ENCODE measurements at regions not wholly inside any gene's neighbourhood (a gene's known extent, or its start where the extent isn't known, plus 50 kb on each side); places are given as distances from the start of the nearest gene placed in this dataset.
A peak's percentile ranks its signal among the peaks of the same experiment; 100 is the strongest.
"Not testable (repeated sequence)": the region's sequence is repeated elsewhere in the genome, so short reads cannot be mapped to it uniquely, and the experiment has no call there.

DNA sequence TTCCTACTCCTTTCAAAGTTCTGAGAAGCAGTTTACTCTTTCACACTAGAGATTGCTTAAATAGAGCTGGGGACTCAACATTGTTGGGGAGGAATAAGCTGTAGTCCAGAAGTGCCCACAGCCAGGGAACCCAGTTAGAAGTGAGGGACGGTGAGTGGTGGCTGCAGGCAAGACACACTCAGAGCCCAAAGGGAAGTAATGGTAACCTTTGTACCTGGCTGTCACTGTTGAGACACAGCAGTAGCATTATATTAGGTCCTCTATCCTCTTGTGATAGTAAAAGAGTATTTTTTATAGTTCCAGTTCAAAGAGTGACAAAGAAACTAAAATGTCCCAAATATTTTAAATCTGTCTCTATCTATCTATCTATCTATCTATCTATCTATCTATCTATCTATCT lies 263.3 kb downstream of the TTC6 start:
- DNase-seq (ENCODE audit: low spot score in 2 of 2) (no peak), ATAC-seq (ENCODE audit: low read depth) (no peak)
- H3K27me3 Mint-ChIP-seq = no peaks in the 10 kb centered on the region
- no peaks in the 10 kb centered on the region for H3K4me1 Mint-ChIP-seq
- no peak overlapping the region for H3K4me3 Mint-ChIP-seq
- H3K27ac Mint-ChIP-seq = no peak overlapping the region
- H3K9me3 Mint-ChIP-seq = peaks cover 3% of the 10 kb centered on the region
- H3K36me3 Mint-ChIP-seq = no peaks in the 10 kb centered on the region

GRCh38 chr14:37859177-37859576 lies 263.7 kb downstream of the TTC6 start:
- Mint-ChIP-seq H3K36me3 (no peaks in the 10 kb centered on the region), H3K4me3 (no peak overlapping the region), H3K27me3 (no peaks in the 10 kb centered on the region), H3K9me3 (peaks cover 3% of the 10 kb centered on the region), H3K4me1 (no peaks in the 10 kb centered on the region), H3K27ac (no peak overlapping the region)
- no peak for DNase-seq (ENCODE audit: low spot score in 2 of 2)
- no peak for ATAC-seq (ENCODE audit: low read depth)

DNA sequence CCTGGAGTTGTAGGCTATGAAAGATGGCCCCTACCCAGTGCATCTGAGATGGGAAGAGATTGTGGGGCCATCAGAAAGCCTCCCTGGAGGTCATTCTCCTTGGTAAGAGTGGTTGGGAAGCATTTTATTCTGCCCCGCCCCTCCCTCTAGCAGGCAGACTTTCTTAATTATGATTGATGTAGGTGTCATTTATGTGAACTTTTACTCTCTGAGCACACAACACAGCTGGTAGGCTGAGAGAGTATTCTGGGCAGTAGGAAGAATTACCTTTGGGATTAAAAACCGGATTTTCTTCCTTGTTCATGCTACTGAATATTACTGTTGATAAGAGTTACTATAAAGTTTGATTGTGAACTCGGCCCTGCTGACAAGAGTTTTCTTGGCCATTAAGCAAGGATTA lies 266.8 kb downstream of the TTC6 start:
- DNase-seq (ENCODE audit: low spot score in 2 of 2) = no peak
- ATAC-seq (ENCODE audit: low read depth) = no peak
- no peaks in the 10 kb centered on the region for H3K4me1 Mint-ChIP-seq
- H3K27me3 Mint-ChIP-seq = no peaks in the 10 kb centered on the region
- H3K27ac Mint-ChIP-seq = no peak overlapping the region
- no peak overlapping the region for H3K4me3 Mint-ChIP-seq
- H3K9me3 Mint-ChIP-seq = peaks cover 3% of the 10 kb centered on the region
- no peaks in the 10 kb centered on the region for H3K36me3 Mint-ChIP-seq

- DNase-seq (ENCODE audit: low spot score in 2 of 2) = no peak
- H3K4me3 Mint-ChIP-seq = no peak overlapping the region
- no peak overlapping the region for H3K27ac Mint-ChIP-seq
- ATAC-seq (ENCODE audit: low read depth) = no peak
- peaks cover 4% of the 10 kb centered on the region for H3K9me3 Mint-ChIP-seq
- no peaks in the 10 kb centered on the region for H3K27me3 Mint-ChIP-seq
- no peaks in the 10 kb centered on the region for H3K36me3 Mint-ChIP-seq
- H3K4me1 Mint-ChIP-seq = no peaks in the 10 kb centered on the region
Observed at GRCh38 chr14:37864128-37864527, 268.7 kb downstream of the TTC6 start.

DNA sequence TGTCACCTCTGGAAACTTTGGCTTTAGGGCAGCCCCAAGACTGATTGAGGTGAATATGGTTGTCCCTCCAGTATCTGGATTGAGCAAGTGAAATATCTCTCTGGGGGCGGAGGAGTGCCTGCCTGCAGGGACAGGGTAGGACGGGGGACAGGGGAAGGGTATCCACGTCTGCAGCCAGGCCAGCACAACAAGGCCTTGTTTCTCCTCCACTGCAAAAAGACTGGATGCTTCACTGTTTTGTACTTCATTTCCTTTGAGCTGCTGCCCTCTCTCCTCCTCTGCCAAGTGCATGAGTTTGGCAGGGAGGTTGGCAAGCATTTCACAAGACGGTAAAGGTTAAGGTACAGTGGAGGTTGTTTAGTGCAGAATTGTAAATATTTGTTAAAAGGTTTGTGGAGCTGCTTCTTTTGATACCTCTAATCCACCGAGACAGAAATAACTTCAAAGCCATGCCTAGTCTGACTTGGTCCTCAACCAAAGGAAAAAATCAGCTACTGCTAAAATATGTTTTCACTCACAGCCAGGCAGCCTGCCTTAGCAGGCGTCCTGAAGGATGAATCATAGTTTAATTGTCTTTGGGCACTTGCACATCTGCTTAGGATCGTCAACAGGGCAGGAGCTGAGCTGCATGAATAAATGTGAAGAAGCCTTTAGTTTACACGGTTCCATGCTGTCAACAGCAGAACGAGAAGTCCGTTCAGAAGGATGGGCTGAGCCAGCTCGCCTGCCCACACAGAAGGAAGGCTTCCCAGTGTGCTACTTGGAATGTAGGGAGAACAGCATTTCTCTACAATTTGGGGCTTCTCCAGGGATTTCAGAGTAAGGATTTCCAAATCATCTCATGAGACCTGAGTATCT lies 269.7 kb downstream of the TTC6 start:
- no peak overlapping the region for H3K4me3 Mint-ChIP-seq
- H3K27ac Mint-ChIP-seq = no peak overlapping the region
- H3K27me3 Mint-ChIP-seq = no peaks in the 10 kb centered on the region
- no peak for DNase-seq (ENCODE audit: low spot score in 2 of 2)
- peaks cover 4% of the 10 kb centered on the region for H3K9me3 Mint-ChIP-seq
- H3K36me3 Mint-ChIP-seq = no peaks in the 10 kb centered on the region
- ATAC-seq (ENCODE audit: low read depth) = no peak
- no peaks in the 10 kb centered on the region for H3K4me1 Mint-ChIP-seq

- Mint-ChIP-seq H3K27ac (no peak overlapping the region), H3K36me3 (no peaks in the 10 kb centered on the region), H3K9me3 (peaks cover 2% of the 10 kb centered on the region), H3K4me1 (no peaks in the 10 kb centered on the region), H3K27me3 (no peaks in the 10 kb centered on the region), H3K4me3 (no peak overlapping the region)
- ATAC-seq (ENCODE audit: low read depth) = no peak
- DNase-seq (ENCODE audit: low spot score in 2 of 2) = no peak
Observed at GRCh38 chr14:37865719-37866549, 270.5 kb downstream of the TTC6 start.

DNA sequence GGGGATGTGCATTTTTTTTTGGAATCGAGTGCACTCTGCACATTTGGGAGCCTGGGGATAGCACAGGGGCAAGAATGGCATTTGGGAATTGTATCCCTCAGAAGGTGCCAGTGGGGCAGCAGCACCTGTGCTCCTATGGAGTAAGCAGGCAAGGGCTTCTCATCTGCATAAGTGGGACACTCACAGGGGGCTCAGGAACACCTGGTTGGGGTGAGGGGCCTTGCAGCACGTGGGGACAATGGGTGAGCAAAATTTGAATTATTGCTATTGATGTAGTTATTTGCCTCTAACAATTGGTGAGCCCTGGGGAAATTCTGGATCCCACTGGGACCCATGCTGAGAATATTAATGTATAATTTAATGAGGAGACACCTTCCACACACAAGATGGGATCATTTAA lies 274.2 kb downstream of the TTC6 start:
- H3K36me3 Mint-ChIP-seq = no peaks in the 10 kb centered on the region
- no peak for DNase-seq (ENCODE audit: low spot score in 2 of 2)
- H3K4me1 Mint-ChIP-seq = no peaks in the 10 kb centered on the region
- ATAC-seq (ENCODE audit: low read depth) = no peak
- peaks cover 2% of the 10 kb centered on the region for H3K9me3 Mint-ChIP-seq
- H3K27ac Mint-ChIP-seq = no peak overlapping the region
- H3K4me3 Mint-ChIP-seq = no peak overlapping the region
- no peaks in the 10 kb centered on the region for H3K27me3 Mint-ChIP-seq

- peaks cover 2% of the 10 kb centered on the region for H3K9me3 Mint-ChIP-seq
- ATAC-seq (ENCODE audit: low read depth) = no peak
- no peak for DNase-seq (ENCODE audit: low spot score in 2 of 2)
- no peaks in the 10 kb centered on the region for H3K4me1 Mint-ChIP-seq
- no peaks in the 10 kb centered on the region for H3K27me3 Mint-ChIP-seq
- no peak overlapping the region for H3K27ac Mint-ChIP-seq
- H3K4me3 Mint-ChIP-seq = no peak overlapping the region
- H3K36me3 Mint-ChIP-seq = no peaks in the 10 kb centered on the region
Observed at GRCh38 chr14:37870170-37870569, 274.7 kb downstream of the TTC6 start.

GRCh38 chr14:37870632-37871346 lies 275.4 kb downstream of the TTC6 start:
- no peaks in the 10 kb centered on the region for H3K4me1 Mint-ChIP-seq
- no peak overlapping the region for H3K27ac Mint-ChIP-seq
- no peak for DNase-seq (ENCODE audit: low spot score in 2 of 2)
- H3K27me3 Mint-ChIP-seq = no peaks in the 10 kb centered on the region
- H3K36me3 Mint-ChIP-seq = no peaks in the 10 kb centered on the region
- no peak for ATAC-seq (ENCODE audit: low read depth)
- H3K4me3 Mint-ChIP-seq = no peak overlapping the region
- H3K9me3 Mint-ChIP-seq = peaks cover 2% of the 10 kb centered on the region

DNA sequence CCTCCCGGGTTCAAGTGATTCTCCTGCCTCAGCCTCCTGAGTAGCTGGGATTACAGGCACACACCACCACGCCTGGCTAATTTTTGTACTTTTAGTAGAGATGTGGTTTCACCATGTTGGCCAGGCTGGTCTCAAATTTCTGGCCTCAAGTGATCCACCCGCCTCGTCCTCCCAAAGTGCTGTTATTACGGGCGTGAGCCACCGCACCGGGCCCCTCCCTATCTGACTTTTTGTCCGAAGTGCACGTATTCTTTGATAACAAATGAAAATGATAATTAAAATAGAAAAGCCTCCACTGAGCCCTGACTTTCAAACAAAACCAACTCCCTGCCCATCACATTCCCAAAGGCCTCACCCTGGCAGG lies 278.6 kb downstream of the TTC6 start:
- not testable (repeated sequence) for H3K27ac Mint-ChIP-seq, H3K27me3 Mint-ChIP-seq, H3K4me1 Mint-ChIP-seq

DNA sequence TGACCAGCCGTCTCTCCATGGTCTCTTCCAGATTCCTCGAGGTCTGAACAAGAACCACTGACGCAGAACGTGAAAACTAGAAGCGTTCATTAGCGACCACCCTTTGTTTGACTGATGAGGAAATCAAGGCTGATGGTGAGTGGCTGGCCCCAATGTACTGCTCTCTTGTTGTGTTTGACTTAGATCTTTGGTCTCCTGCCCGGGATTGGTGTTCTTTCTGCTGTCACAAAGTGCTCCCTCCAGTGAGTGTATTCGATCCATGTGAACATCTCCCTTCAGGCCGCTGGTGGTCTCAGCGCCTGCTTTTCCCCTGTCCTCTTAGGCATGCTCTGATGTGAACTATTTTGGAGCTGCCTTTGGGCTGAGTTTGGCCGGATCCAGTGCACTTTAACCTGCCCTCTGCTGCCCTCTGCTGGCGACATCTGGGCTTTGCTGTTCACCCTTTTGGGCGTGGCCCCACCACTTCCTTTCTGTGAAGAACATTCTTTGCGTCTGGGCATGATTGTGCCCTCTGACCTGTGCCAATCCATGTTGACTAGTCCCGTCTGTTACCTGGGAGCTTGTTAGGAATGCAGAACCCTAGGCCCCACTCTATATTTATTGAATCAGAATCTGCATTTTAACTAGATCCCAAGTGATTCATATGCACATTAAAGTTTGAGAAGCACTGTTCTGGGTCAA lies 279.1 kb downstream of the TTC6 start:
- Mint-ChIP-seq H3K4me3 (no peak overlapping the region), H3K9me3 (peaks cover 1% of the 10 kb centered on the region), H3K27me3 (no peaks in the 10 kb centered on the region), H3K4me1 (no peaks in the 10 kb centered on the region), H3K27ac (no peak overlapping the region), H3K36me3 (no peaks in the 10 kb centered on the region)
- ATAC-seq (ENCODE audit: low read depth) (no peak), DNase-seq (ENCODE audit: low spot score in 2 of 2) (peak in 1 of 2 donors; percentile 3)

More for the DNA sequence above, 278.6 kb downstream of the TTC6 start:
- not testable (repeated sequence) for H3K4me3 Mint-ChIP-seq; ATAC-seq (ENCODE audit: low read depth); H3K9me3 Mint-ChIP-seq; H3K36me3 Mint-ChIP-seq; DNase-seq (ENCODE audit: low spot score in 2 of 2)

DNA sequence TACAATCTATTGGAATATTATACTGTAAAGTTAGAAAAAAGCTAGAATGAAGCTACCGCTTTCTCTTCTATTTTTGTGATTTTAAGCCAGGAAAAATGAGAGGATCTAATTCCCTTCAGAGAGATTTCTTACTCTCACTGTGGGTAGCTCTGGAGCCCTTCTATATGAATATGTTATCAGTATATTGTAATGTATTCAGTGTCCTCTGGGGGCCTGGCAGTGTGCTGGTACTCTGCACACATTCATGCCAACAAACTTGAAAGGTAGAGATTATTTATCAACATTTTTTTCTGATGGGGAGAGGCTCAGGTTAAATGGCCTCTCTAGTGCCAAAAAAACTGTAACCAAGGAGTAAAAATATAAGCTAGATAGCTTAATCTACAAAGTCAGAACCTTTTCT lies 292.8 kb downstream of the TTC6 start:
- no peak overlapping the region for H3K4me3 Mint-ChIP-seq
- DNase-seq (ENCODE audit: low spot score in 2 of 2) = no peak
- H3K27ac Mint-ChIP-seq = no peak overlapping the region
- H3K36me3 Mint-ChIP-seq = no peaks in the 10 kb centered on the region
- no peaks in the 10 kb centered on the region for H3K27me3 Mint-ChIP-seq
- peaks cover 5% of the 10 kb centered on the region for H3K9me3 Mint-ChIP-seq
- ATAC-seq (ENCODE audit: low read depth) = no peak
- H3K4me1 Mint-ChIP-seq = no peaks in the 10 kb centered on the region

DNA sequence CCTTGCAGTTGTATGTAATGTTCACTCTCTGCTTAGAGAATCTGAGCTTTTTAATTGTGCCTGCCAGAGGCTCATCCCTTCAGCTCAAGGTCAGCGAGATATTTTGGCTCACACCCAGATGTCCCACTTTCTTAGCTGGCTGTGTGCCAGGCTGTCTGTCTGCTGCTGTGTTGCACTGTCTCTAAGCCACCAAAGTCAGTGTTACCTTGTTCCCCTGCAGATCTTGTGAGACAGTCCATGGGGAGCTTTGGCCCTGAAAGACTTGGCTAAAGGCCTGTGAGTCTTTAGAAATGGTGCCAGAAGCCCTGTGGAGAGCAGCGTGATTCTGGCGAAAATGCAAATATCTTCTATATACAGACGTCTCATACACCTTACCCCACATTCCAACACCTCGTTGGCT lies 293.7 kb downstream of the TTC6 start:
- Mint-ChIP-seq H3K4me3 (no peak overlapping the region), H3K4me1 (no peaks in the 10 kb centered on the region), H3K27me3 (no peaks in the 10 kb centered on the region), H3K9me3 (peaks cover 5% of the 10 kb centered on the region), H3K36me3 (no peaks in the 10 kb centered on the region), H3K27ac (no peak overlapping the region)
- no peak for DNase-seq (ENCODE audit: low spot score in 2 of 2)
- no peak for ATAC-seq (ENCODE audit: low read depth)

DNA sequence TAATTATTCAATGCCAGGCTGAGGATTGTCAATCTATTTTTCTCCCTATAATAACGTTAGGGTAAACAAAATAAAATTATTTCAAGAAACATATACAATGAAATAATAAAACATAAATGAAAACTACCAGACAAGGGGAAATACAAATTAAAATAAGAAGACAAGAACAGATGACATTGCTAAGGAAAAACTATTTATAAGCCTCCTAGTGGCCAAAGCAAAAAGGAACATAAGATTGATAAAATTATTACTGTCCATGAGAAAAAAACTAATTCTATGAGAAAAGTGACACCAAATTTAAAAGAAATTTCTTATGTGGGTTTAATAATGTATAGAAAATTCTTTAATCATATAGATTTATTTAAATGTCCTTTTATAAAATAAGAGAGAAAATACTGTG lies 294.7 kb downstream of the TTC6 start:
- no peak overlapping the region for H3K27ac Mint-ChIP-seq
- no peaks in the 10 kb centered on the region for H3K27me3 Mint-ChIP-seq
- no peak overlapping the region for H3K4me3 Mint-ChIP-seq
- DNase-seq (ENCODE audit: low spot score in 2 of 2) = no peak
- H3K36me3 Mint-ChIP-seq = no peaks in the 10 kb centered on the region
- peaks cover 5% of the 10 kb centered on the region for H3K9me3 Mint-ChIP-seq
- ATAC-seq (ENCODE audit: low read depth) = no peak
- H3K4me1 Mint-ChIP-seq = no peaks in the 10 kb centered on the region
